ENCODE measurements at regions not wholly inside any gene's neighbourhood (a gene's known extent, or its start where the extent isn't known, plus 50 kb on each side); places are given as distances from the start of the nearest gene placed in this dataset.

- no peak for TF ChIP-seq CTCF (conservative IDR thresholded peaks at IDR 0.05)
- Mint-ChIP-seq H3K27ac (ENCODE audit: unreplicated experiment) (no peak overlapping the region), H3K4me3 (no peak overlapping the region), H3K27me3 (ENCODE audit: low read depth) (no peaks in the 10 kb centered on the region), H3K9me3 (no peaks in the 10 kb centered on the region), H3K4me1 (no peaks in the 10 kb centered on the region), H3K36me3 (ENCODE audit: low read depth) (no peaks in the 10 kb centered on the region)
- no peak for DNase-seq (ENCODE audit: low read depth, low spot score)
These were observed 270.4 kb upstream of the LCORL start for GRCh38 chr4:18291981-18292380.

GRCh38 chr4:18291256-18291655 is 269.7 kb upstream of the LCORL start:
- Mint-ChIP-seq H3K27me3 (ENCODE audit: low read depth) (no peaks in the 10 kb centered on the region), H3K27ac (ENCODE audit: unreplicated experiment) (no peak overlapping the region), H3K4me3 (no peak overlapping the region), H3K36me3 (ENCODE audit: low read depth) (no peaks in the 10 kb centered on the region), H3K4me1 (no peaks in the 10 kb centered on the region), H3K9me3 (no peaks in the 10 kb centered on the region)
- TF ChIP-seq CTCF (conservative IDR thresholded peaks at IDR 0.05) = no peak
- DNase-seq (ENCODE audit: low read depth, low spot score) = no peak

GRCh38 chr4:18285357-18285756 is 263.8 kb upstream of the LCORL start:
- Mint-ChIP-seq H3K9me3 (peaks cover 5% of the 10 kb centered on the region), H3K4me3 (no peak overlapping the region), H3K27me3 (ENCODE audit: low read depth) (no peaks in the 10 kb centered on the region), H3K27ac (ENCODE audit: unreplicated experiment) (no peak overlapping the region), H3K36me3 (ENCODE audit: low read depth) (no peaks in the 10 kb centered on the region), H3K4me1 (no peaks in the 10 kb centered on the region)
- no peak for TF ChIP-seq CTCF (conservative IDR thresholded peaks at IDR 0.05)
- no peak for DNase-seq (ENCODE audit: low read depth, low spot score)

- Mint-ChIP-seq H3K9me3 (peaks cover 4% of the 10 kb centered on the region), H3K4me1 (no peaks in the 10 kb centered on the region), H3K36me3 (ENCODE audit: low read depth) (no peaks in the 10 kb centered on the region), H3K4me3 (no peak overlapping the region), H3K27me3 (ENCODE audit: low read depth) (peaks cover 5% of the 10 kb centered on the region), H3K27ac (ENCODE audit: unreplicated experiment) (no peak overlapping the region)
- TF ChIP-seq CTCF (conservative IDR thresholded peaks at IDR 0.05) = no peak
- DNase-seq (ENCODE audit: low read depth, low spot score) = no peak
These were observed 256.7 kb upstream of the LCORL start for GRCh38 chr4:18278244-18278643.

- Mint-ChIP-seq H3K27ac (ENCODE audit: unreplicated experiment) (no peak overlapping the region), H3K4me1 (no peaks in the 10 kb centered on the region), H3K36me3 (ENCODE audit: low read depth) (peaks cover 3% of the 10 kb centered on the region), H3K4me3 (no peak overlapping the region), H3K27me3 (ENCODE audit: low read depth) (no peaks in the 10 kb centered on the region), H3K9me3 (peaks cover 8% of the 10 kb centered on the region)
- no peak for TF ChIP-seq CTCF (conservative IDR thresholded peaks at IDR 0.05)
- no peak for DNase-seq (ENCODE audit: low read depth, low spot score)
These were observed 241.3 kb upstream of the LCORL start for GRCh38 chr4:18262832-18263231.

- Mint-ChIP-seq H3K4me3 (no peak overlapping the region), H3K36me3 (ENCODE audit: low read depth) (no peaks in the 10 kb centered on the region), H3K27ac (ENCODE audit: unreplicated experiment) (no peak overlapping the region), H3K4me1 (no peaks in the 10 kb centered on the region), H3K27me3 (ENCODE audit: low read depth) (no peaks in the 10 kb centered on the region), H3K9me3 (peaks cover 13% of the 10 kb centered on the region)
- no peak for TF ChIP-seq CTCF (conservative IDR thresholded peaks at IDR 0.05)
- DNase-seq (ENCODE audit: low read depth, low spot score) = no peak
These were observed 230.5 kb upstream of the LCORL start for GRCh38 chr4:18252052-18252451.
